Upper lobe of left lung (tissue), 4 donors: ENCODE measurements at regions not wholly inside any gene's neighbourhood (a gene's known extent, or its start where the extent isn't known, plus 50 kb on each side); places are given as distances from the start of the nearest gene placed in this dataset.

Experiments
- POLR2A ChIP-seq, 4 donors: fragments of 450-650 bp; IDR thresholded peaks; one replicate each; pipeline ENCODE4 v1.5.1; 2016 to 2017; ENCODE audit warnings: antibody characterized with exemption in 4 of 4, mild to moderate bottlenecking in 2 of 4
- POLR2AphosphoS5 ChIP-seq, 2 donors: sonication (generic); formaldehyde crosslinking; IDR thresholded peaks; one replicate each; pipeline ENCODE4 v1.5.1; 2017; ENCODE audit warnings: antibody characterized with exemption in 2 of 2
- TF ChIP-seq, protein P1 (sequence below), 6 experiments: fragments of 450-650 bp in 4 of 6; fragments of 200-600 bp in 2 of 6; sonication (generic) in 2 of 6; IDR thresholded peaks; one replicate each; pipeline ENCODE4 v1.5.1; 2016 to 2019; ENCODE audit warnings: antibody characterized with exemption in 6 of 6

DNA sequence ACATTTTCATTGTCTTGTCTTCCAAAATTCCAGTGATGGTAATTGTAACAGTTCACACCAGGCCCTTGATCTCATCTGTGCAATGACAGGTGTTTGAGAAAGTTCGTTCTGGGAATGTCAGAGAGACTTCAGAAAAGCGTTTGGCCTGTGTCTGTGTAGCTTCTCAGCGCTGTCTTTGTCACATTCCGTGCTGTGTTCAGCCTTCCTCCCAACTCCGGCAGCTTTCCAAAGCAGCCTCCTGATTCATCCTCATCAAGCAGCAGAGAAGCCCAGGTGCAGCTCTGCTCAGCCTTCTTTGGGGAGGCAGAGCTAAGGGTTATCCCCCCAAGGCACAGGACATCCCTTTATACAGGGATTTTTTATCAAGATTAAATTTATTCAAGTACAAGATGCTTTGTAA, 494.0 kb upstream of the SUCLG2 start:
- TF ChIP-seq, protein P1, sequence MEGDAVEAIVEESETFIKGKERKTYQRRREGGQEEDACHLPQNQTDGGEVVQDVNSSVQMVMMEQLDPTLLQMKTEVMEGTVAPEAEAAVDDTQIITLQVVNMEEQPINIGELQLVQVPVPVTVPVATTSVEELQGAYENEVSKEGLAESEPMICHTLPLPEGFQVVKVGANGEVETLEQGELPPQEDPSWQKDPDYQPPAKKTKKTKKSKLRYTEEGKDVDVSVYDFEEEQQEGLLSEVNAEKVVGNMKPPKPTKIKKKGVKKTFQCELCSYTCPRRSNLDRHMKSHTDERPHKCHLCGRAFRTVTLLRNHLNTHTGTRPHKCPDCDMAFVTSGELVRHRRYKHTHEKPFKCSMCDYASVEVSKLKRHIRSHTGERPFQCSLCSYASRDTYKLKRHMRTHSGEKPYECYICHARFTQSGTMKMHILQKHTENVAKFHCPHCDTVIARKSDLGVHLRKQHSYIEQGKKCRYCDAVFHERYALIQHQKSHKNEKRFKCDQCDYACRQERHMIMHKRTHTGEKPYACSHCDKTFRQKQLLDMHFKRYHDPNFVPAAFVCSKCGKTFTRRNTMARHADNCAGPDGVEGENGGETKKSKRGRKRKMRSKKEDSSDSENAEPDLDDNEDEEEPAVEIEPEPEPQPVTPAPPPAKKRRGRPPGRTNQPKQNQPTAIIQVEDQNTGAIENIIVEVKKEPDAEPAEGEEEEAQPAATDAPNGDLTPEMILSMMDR (IDR thresholded peaks at IDR 0.05): no peak
- TF ChIP-seq POLR2AphosphoS5 (IDR thresholded peaks at IDR 0.05): no peak
- TF ChIP-seq POLR2A (IDR thresholded peaks at IDR 0.05): no peak
